ENCODE measurements at regions not wholly inside any gene's neighbourhood (a gene's known extent, or its start where the extent isn't known, plus 50 kb on each side); places are given as distances from the start of the nearest gene placed in this dataset.
"Not testable (repeated sequence)": the region's sequence is repeated elsewhere in the genome, so short reads cannot be mapped to it uniquely, and the experiment has no call there.

DNA sequence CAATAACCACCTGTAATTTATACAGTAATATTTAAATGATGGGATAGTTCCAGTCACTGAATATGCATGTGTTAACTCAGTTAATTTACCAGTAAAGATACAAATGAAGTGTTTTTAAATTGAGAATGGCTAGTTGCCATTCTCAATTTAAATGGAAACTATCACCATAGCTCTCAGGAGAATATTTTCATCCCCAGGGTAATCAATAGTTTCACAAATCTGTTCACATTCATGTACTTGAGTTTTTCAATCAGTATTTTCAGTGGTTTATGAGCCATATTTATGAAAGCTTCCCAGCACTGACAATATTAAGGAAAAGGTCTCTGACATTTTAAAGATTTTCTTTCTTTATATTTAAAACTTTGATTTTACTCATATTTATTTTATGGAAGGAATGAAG is 439.3 kb downstream of the MAT2B start:
- no peaks in the 10 kb centered on the region for H3K36me3 ChIP-seq (ENCODE audit: control insufficient read depth, insufficient read depth, low read length)
- no peaks in the 10 kb centered on the region for H3K4me1 ChIP-seq (ENCODE audit: control insufficient read depth, insufficient read depth, low read length)
- no peak overlapping the region for H3K9ac ChIP-seq (ENCODE audit: low read length)
- H3K27ac ChIP-seq (ENCODE audit: low read depth, low read length) = no peak overlapping the region
- no peaks in the 10 kb centered on the region for H3K9me3 ChIP-seq (ENCODE audit: control insufficient read depth, insufficient read depth, low read depth, low read length)
- H3K4me3 ChIP-seq (ENCODE audit: low read depth, low read length) = no peak overlapping the region
- no peaks in the 10 kb centered on the region for H3K27me3 ChIP-seq (ENCODE audit: control insufficient read depth, insufficient read depth, low read length)

DNA sequence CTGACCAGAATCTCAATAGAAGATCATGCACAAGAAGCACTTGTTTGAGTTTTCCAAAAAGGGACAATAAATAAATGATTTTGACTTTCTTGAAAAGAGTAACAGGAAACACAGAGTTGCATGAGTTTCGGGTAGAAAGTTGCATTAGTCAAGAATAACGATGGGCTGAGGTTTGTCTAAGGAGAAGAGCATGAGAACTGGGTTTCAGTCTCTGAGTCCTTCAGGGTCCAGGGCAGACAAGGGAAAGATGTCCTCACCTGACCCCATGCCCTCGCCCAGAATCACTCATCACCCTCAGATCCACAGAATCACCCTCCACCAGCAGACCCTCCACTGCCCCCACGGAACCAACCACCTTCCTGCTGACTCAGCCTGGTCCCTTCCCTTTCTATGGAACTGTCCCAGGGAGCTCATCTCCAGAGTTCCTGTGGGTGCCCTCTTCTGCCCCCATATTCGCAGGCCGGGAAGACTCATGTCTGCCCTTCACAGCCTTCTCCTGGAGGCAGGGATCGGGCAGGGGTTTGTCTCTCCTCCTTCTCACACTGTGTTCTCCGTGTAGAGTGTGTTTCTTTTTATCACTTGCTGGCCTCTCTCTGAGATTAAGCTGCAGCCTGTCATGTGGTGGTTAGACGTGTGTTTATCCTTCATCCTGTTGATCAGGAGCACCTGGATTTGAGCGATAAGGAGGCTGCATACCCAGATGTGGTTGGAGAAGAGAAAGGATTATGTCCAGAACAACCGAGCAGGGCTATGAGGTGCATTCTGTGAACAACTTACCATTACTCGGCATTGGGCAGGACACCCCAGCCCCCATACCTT is 442.6 kb downstream of the MAT2B start:
- Histone ChIP-seq H3K9ac (ENCODE audit: low read length) (no peak overlapping the region), H3K36me3 (ENCODE audit: control insufficient read depth, insufficient read depth, low read length) (no peaks in the 10 kb centered on the region), H3K9me3 (ENCODE audit: control insufficient read depth, insufficient read depth, low read depth, low read length) (no peaks in the 10 kb centered on the region), H3K27ac (ENCODE audit: low read depth, low read length) (no peak overlapping the region), H3K27me3 (ENCODE audit: control insufficient read depth, insufficient read depth, low read length) (no peaks in the 10 kb centered on the region), H3K4me3 (ENCODE audit: low read depth, low read length) (no peak overlapping the region), H3K4me1 (ENCODE audit: control insufficient read depth, insufficient read depth, low read length) (no peaks in the 10 kb centered on the region)

DNA sequence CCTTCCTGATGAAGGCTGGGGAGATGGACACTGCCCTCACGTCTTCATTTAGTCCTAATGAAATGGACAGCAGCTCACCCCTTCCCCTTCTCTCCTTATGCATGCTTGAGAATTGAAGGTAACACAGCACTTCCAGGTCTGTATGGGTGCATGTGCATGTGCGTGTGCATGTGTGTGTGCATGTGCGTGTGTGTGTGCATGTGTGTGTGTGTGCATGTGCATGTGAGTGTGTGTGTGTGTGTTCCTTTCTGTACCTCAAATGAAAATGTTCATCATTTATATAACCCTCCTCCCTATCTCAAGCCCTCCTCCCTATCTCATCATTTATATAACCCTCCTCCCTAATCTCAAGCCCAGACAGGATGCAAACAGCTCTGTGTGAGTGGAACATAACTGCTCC is 444.8 kb downstream of the MAT2B start:
- H3K9ac ChIP-seq (ENCODE audit: low read length) = no peak overlapping the region
- H3K27ac ChIP-seq (ENCODE audit: low read depth, low read length) = no peak overlapping the region
- H3K36me3 ChIP-seq (ENCODE audit: control insufficient read depth, insufficient read depth, low read length) = no peaks in the 10 kb centered on the region
- no peak overlapping the region for H3K4me3 ChIP-seq (ENCODE audit: low read depth, low read length)
- H3K9me3 ChIP-seq (ENCODE audit: control insufficient read depth, insufficient read depth, low read depth, low read length) = no peaks in the 10 kb centered on the region
- H3K4me1 ChIP-seq (ENCODE audit: control insufficient read depth, insufficient read depth, low read length) = no peaks in the 10 kb centered on the region
- H3K27me3 ChIP-seq (ENCODE audit: control insufficient read depth, insufficient read depth, low read length) = no peaks in the 10 kb centered on the region

DNA sequence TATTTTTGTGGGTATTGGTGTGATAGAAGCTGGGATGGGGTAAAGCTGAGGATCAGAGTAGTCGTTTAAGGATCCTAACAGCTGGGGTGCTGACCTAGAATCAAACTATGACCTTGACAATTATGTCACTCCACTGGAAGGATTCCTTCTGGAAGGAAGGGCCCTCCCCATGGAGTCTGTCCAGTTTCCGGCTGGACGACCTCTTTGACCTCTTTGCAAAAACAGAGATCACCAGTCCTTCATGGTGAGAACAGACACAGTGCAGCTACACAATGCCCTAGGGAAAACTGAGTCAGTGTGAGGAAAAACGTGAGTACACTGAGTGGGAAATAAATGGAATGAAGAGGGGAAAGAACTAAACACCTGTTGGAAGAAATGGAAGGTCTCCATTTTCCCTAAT is 445.6 kb downstream of the MAT2B start:
- Histone ChIP-seq H3K4me1 (ENCODE audit: control insufficient read depth, insufficient read depth, low read length) (no peaks in the 10 kb centered on the region), H3K9me3 (ENCODE audit: control insufficient read depth, insufficient read depth, low read depth, low read length) (no peaks in the 10 kb centered on the region), H3K9ac (ENCODE audit: low read length) (no peak overlapping the region), H3K27me3 (ENCODE audit: control insufficient read depth, insufficient read depth, low read length) (no peaks in the 10 kb centered on the region), H3K27ac (ENCODE audit: low read depth, low read length) (no peak overlapping the region), H3K4me3 (ENCODE audit: low read depth, low read length) (no peak overlapping the region), H3K36me3 (ENCODE audit: control insufficient read depth, insufficient read depth, low read length) (no peaks in the 10 kb centered on the region)

DNA sequence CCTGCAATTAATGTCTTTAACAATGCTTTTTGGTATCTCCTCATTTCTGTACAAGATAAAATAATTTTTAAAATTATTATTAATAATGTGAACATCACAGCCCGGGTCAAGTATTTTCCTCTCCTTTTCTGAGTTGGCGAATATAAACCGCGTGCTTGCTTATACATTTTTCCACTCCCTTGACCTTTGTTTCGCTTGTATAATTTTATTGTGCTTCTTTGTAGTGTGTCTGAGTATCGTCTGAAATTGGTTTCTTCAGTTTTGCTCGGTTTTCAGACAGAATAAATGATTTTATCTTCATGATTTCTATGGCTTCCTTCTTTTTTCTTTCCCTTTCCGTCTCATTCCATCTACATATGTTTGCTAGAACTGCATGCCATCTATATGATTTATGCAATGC is 448.5 kb downstream of the MAT2B start:
- H3K36me3 ChIP-seq (ENCODE audit: control insufficient read depth, insufficient read depth, low read length) = no peaks in the 10 kb centered on the region
- H3K4me3 ChIP-seq (ENCODE audit: low read depth, low read length) = no peak overlapping the region
- H3K9ac ChIP-seq (ENCODE audit: low read length) = no peak overlapping the region
- no peaks in the 10 kb centered on the region for H3K27me3 ChIP-seq (ENCODE audit: control insufficient read depth, insufficient read depth, low read length)
- no peaks in the 10 kb centered on the region for H3K9me3 ChIP-seq (ENCODE audit: control insufficient read depth, insufficient read depth, low read depth, low read length)
- no peaks in the 10 kb centered on the region for H3K4me1 ChIP-seq (ENCODE audit: control insufficient read depth, insufficient read depth, low read length)
- no peak overlapping the region for H3K27ac ChIP-seq (ENCODE audit: low read depth, low read length)

DNA sequence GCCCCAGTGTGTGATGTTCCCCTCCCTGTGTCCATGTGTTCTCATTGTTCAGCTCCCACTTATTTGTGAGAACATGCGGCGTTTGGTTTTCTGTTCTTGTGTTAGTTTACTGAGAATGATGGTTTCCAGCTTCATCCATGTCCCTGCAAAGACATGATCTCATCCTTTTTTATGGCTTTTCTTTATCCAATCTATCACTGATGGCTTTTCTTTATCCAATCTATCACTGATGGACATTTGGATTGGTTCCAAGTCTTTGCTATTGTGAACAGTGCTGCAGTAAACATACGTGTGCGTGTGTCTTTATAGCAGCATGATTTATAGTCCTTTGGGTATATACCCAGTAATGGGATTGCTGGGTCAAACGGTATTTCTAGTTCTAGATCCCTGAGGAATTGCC is 455.8 kb downstream of the MAT2B start:
- H3K27me3 ChIP-seq (ENCODE audit: control insufficient read depth, insufficient read depth, low read length); H3K9me3 ChIP-seq (ENCODE audit: control insufficient read depth, insufficient read depth, low read depth, low read length); H3K9ac ChIP-seq (ENCODE audit: low read length); H3K4me1 ChIP-seq (ENCODE audit: control insufficient read depth, insufficient read depth, low read length); H3K27ac ChIP-seq (ENCODE audit: low read depth, low read length); H3K4me3 ChIP-seq (ENCODE audit: low read depth, low read length); H3K36me3 ChIP-seq (ENCODE audit: control insufficient read depth, insufficient read depth, low read length): not testable (repeated sequence)

DNA sequence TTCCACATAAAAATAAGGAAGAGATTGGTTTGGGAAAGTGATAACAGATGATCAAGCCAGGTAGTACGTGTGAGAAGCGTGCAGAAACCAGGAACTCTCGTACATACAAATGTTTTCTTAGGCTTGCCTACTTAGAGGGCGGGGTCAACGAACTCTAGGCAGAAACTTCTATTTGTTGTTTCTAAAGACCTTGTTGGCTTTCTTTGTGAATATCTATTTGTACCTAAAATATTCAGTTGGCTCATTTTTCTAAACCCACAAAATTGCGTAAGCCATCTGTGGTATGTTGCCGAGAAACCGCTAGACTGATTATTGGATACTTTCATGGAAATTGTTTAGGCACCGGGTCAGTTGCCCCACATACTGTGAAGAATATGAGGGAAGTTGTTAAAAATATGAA is 458.5 kb downstream of the MAT2B start:
- no peak overlapping the region for H3K27ac ChIP-seq (ENCODE audit: low read depth, low read length)

DNA sequence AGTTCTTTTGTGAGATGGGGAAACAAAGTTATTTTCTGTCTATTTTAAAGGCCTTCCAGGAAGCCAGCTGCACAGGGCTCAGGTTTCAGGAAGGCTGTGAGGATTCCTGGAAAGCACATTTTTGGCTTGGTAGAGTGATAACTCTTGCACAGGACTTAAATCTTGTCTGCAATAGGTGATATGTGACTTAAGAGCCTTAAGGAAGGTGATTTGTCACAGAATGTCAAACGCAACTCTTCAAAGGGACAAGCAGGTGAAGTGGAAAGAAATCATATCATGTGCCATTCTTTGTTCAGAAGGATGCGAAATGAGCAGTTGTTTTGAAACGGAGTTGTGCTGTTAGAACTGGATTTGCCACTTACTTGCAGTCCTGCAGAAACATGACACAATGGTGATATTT is 459.3 kb downstream of the MAT2B start:
- H3K9ac ChIP-seq (ENCODE audit: low read length) = no peak overlapping the region
- H3K4me1 ChIP-seq (ENCODE audit: control insufficient read depth, insufficient read depth, low read length) = no peaks in the 10 kb centered on the region
- H3K27me3 ChIP-seq (ENCODE audit: control insufficient read depth, insufficient read depth, low read length) = no peaks in the 10 kb centered on the region
- H3K27ac ChIP-seq (ENCODE audit: low read depth, low read length) = no peak overlapping the region
- no peak overlapping the region for H3K4me3 ChIP-seq (ENCODE audit: low read depth, low read length)
- no peaks in the 10 kb centered on the region for H3K9me3 ChIP-seq (ENCODE audit: control insufficient read depth, insufficient read depth, low read depth, low read length)
- no peaks in the 10 kb centered on the region for H3K36me3 ChIP-seq (ENCODE audit: control insufficient read depth, insufficient read depth, low read length)

More for the DNA sequence above, 458.5 kb downstream of the MAT2B start:
- H3K27me3 ChIP-seq (ENCODE audit: control insufficient read depth, insufficient read depth, low read length) = no peaks in the 10 kb centered on the region
- no peak overlapping the region for H3K9ac ChIP-seq (ENCODE audit: low read length)
- H3K4me1 ChIP-seq (ENCODE audit: control insufficient read depth, insufficient read depth, low read length) = no peaks in the 10 kb centered on the region
- H3K9me3 ChIP-seq (ENCODE audit: control insufficient read depth, insufficient read depth, low read depth, low read length) = no peaks in the 10 kb centered on the region
- no peak overlapping the region for H3K4me3 ChIP-seq (ENCODE audit: low read depth, low read length)
- no peaks in the 10 kb centered on the region for H3K36me3 ChIP-seq (ENCODE audit: control insufficient read depth, insufficient read depth, low read length)

DNA sequence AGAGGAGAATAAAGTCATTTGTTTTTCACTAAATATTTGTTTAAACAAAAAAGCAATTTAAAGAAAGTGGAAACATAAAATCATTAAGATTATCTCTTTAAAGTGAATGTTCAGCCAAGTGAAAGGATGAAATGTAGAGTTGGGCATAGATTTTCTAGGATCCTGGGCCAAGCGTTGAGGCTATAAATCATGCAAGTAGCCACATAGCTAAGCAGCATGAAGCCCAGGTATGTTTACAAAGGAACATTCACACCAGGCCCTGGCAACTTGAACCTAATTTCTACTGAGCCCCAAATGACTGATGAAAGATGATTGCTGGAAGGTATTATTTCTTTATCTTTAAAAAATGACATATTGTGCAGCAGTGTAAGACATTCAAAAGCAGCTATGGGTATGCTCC is 461.8 kb downstream of the MAT2B start:
- Histone ChIP-seq H3K27ac (ENCODE audit: low read depth, low read length) (no peak overlapping the region), H3K9me3 (ENCODE audit: control insufficient read depth, insufficient read depth, low read depth, low read length) (no peaks in the 10 kb centered on the region), H3K36me3 (ENCODE audit: control insufficient read depth, insufficient read depth, low read length) (no peaks in the 10 kb centered on the region), H3K4me3 (ENCODE audit: low read depth, low read length) (no peak overlapping the region), H3K9ac (ENCODE audit: low read length) (no peak overlapping the region), H3K27me3 (ENCODE audit: control insufficient read depth, insufficient read depth, low read length) (no peaks in the 10 kb centered on the region), H3K4me1 (ENCODE audit: control insufficient read depth, insufficient read depth, low read length) (no peaks in the 10 kb centered on the region)

DNA sequence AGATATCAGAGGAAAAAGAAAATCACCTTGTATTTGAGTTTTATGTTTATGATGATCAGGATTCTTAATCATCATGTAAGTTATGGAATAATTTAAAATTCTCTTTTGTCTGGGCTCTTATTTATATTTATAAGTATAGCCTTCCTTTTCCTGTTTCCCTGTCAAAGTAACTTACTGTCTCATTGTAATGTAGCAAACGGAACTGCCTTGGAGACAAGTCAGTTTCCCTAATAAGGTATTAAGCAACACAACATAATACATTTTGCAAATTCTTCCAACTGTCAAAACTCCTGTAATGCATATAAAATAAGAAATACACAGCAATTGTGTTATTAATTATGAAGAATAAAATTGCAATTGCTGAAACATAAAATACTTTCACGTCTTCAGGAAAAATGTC is 463.2 kb downstream of the MAT2B start:
- no peaks in the 10 kb centered on the region for H3K4me1 ChIP-seq (ENCODE audit: control insufficient read depth, insufficient read depth, low read length)
- H3K4me3 ChIP-seq (ENCODE audit: low read depth, low read length) = no peak overlapping the region
- no peaks in the 10 kb centered on the region for H3K36me3 ChIP-seq (ENCODE audit: control insufficient read depth, insufficient read depth, low read length)
- no peak overlapping the region for H3K9ac ChIP-seq (ENCODE audit: low read length)
- no peaks in the 10 kb centered on the region for H3K9me3 ChIP-seq (ENCODE audit: control insufficient read depth, insufficient read depth, low read depth, low read length)
- H3K27ac ChIP-seq (ENCODE audit: low read depth, low read length) = no peak overlapping the region
- no peaks in the 10 kb centered on the region for H3K27me3 ChIP-seq (ENCODE audit: control insufficient read depth, insufficient read depth, low read length)

DNA sequence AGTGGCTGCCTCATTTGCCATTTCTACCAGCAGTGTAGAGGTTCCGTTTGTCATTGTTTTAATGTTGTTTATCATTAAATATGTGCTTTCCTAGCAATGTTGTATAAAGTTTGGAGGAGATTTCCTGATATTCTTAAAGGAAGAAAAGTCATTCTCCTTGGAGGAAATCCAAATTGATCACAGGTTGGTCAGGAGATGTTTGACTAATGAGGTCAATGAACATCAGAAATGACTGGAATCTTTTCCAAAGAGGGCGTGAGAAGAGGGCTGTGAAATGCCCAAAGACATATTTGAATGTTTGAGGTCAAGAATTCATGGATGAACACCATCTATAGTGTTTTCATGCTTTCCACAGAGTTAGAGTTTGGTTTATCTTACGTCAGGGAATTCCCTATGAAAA is 471.3 kb downstream of the MAT2B start:
- Histone ChIP-seq H3K9me3 (ENCODE audit: control insufficient read depth, insufficient read depth, low read depth, low read length) (no peaks in the 10 kb centered on the region), H3K9ac (ENCODE audit: low read length) (no peak overlapping the region), H3K4me3 (ENCODE audit: low read depth, low read length) (no peak overlapping the region), H3K27me3 (ENCODE audit: control insufficient read depth, insufficient read depth, low read length) (no peaks in the 10 kb centered on the region), H3K36me3 (ENCODE audit: control insufficient read depth, insufficient read depth, low read length) (no peaks in the 10 kb centered on the region), H3K27ac (ENCODE audit: low read depth, low read length) (no peak overlapping the region), H3K4me1 (ENCODE audit: control insufficient read depth, insufficient read depth, low read length) (no peaks in the 10 kb centered on the region)
